Renal pelvis (tissue), 1 donor: ENCODE measurements at regions not wholly inside any gene's neighbourhood (a gene's known extent, or its start where the extent isn't known, plus 50 kb on each side); places are given as distances from the start of the nearest gene placed in this dataset.

Experiments used
- DNase-seq: peaks from one replicate; pipeline ENCODE4 v3.0.0-alpha.2; 2013

GRCh38 chr9:118187408-118187807 is 483.2 kb downstream of the TLR4 start:
- no peak for DNase-seq

- DNase-seq: no peak
Measured at GRCh38 chr9:118189615-118190014, 485.4 kb downstream of the TLR4 start.

- DNase-seq: no peak
Measured at GRCh38 chr9:118192807-118193206, 488.6 kb downstream of the TLR4 start.

- DNase-seq: no peak
Measured at GRCh38 chr9:118209343-118209742, 505.1 kb downstream of the TLR4 start.

- no peak for DNase-seq
Measured at GRCh38 chr9:118215549-118215948, 511.3 kb downstream of the TLR4 start.

- DNase-seq: peak; percentile 33
Measured at GRCh38 chr9:118222375-118222774, 518.2 kb downstream of the TLR4 start.

- DNase-seq: no peak
Measured at GRCh38 chr9:118223111-118223510, 518.9 kb downstream of the TLR4 start.

GRCh38 chr9:118230329-118230728 is 526.1 kb downstream of the TLR4 start:
- DNase-seq: no peak

GRCh38 chr9:118236625-118237024 is 532.4 kb downstream of the TLR4 start:
- DNase-seq: no peak

GRCh38 chr9:118238139-118238538 is 533.9 kb downstream of the TLR4 start:
- DNase-seq: no peak

- DNase-seq: no peak
Measured at GRCh38 chr9:118252027-118252426, 547.8 kb downstream of the TLR4 start.

- DNase-seq: no peak
Measured at GRCh38 chr9:118262191-118262590, 558.0 kb downstream of the TLR4 start.

- DNase-seq: no peak
Measured at GRCh38 chr9:118263949-118264348, 559.7 kb downstream of the TLR4 start.

GRCh38 chr9:118268046-118268445 is 563.8 kb downstream of the TLR4 start:
- DNase-seq: no peak

- DNase-seq: no peak
Measured at GRCh38 chr9:118269623-118270022, 565.4 kb downstream of the TLR4 start.

- no peak for DNase-seq
Measured at GRCh38 chr9:118271331-118271730, 567.1 kb downstream of the TLR4 start.

- DNase-seq: no peak
Measured at GRCh38 chr9:118271936-118272335, 567.7 kb downstream of the TLR4 start.

GRCh38 chr9:118273048-118273447 is 568.8 kb downstream of the TLR4 start:
- DNase-seq: no peak

- DNase-seq: no peak
Measured at GRCh38 chr9:118276784-118277183, 572.6 kb downstream of the TLR4 start.

GRCh38 chr9:118281772-118282171 is 577.6 kb downstream of the TLR4 start:
- DNase-seq: no peak

- no peak for DNase-seq
Measured at GRCh38 chr9:118283488-118283887, 579.3 kb downstream of the TLR4 start.

GRCh38 chr9:118290116-118290515 is 585.9 kb downstream of the TLR4 start:
- DNase-seq: no peak

- DNase-seq: no peak
Measured at GRCh38 chr9:118295413-118295812, 591.2 kb downstream of the TLR4 start.

- no peak for DNase-seq
Measured at GRCh38 chr9:118302721-118303120, 598.5 kb downstream of the TLR4 start.

- no peak for DNase-seq
Measured at GRCh38 chr9:118303216-118303615, 599.0 kb downstream of the TLR4 start.
